SK-N-SH (cell line): ENCODE measurements at regions not wholly inside any gene's neighbourhood (a gene's known extent, or its start where the extent isn't known, plus 50 kb on each side); places are given as distances from the start of the nearest gene placed in this dataset.

ENCODE experiments used
- CTCF ChIA-PET: fragments of 300-600, 350-600 bp; formaldehyde crosslinking; extraction: SDS; loops from one replicate; lab custom pipeline; 2021; lab: Yijun Ruan, JAX
- POLR2A ChIA-PET: fragments of 350-600 bp; sonication (Branson Sonifier 250); formaldehyde crosslinking; extraction: SDS; loops from one replicate; lab custom pipeline; 2020; ENCODE audit warnings: antibody characterized with exemption, inconsistent platforms; lab: Yijun Ruan, JAX
- DNase-seq: peaks from one replicate; pipeline ENCODE4 v3.0.0; 2012
- H2AFZ ChIP-seq: fragments of 200-600 bp; sonication (generic); 2 replicates; pipeline ENCODE4 v1.8.1; 2016; ENCODE audit warnings: antibody characterized with exemption, mild to moderate bottlenecking, low read depth
- H3F3A ChIP-seq: fragments of 200-600 bp; sonication (generic); replicated peaks from 2 replicates; pipeline ENCODE3; 2016; ENCODE audit warnings: antibody characterized with exemption, mild to moderate bottlenecking; ENCODE audit not compliant: insufficient read depth
- H3K27ac ChIP-seq, 2 experiments: fragments of 200-500 bp in 1 of 2; fragments of 200-600 bp in 1 of 2; sonication (Bioruptor generic) in 1 of 2; sonication (generic), shearing (Covaris generic) in 1 of 2; 2 replicates each; pipeline versions ENCODE4 v1.5.1 to v1.6.1; 2014 to 2016; ENCODE audit warnings: low read depth in 2 of 2, inconsistent platforms in 1 of 2, low read length in 1 of 2, mild to moderate bottlenecking in 1 of 2, mixed read lengths in 1 of 2
- H3K27me3 ChIP-seq: fragments of 200-600 bp; sonication (generic), shearing (Covaris generic); 2 replicates; pipeline ENCODE4 v1.6.1; 2016; ENCODE audit warnings: mixed run types; ENCODE audit not compliant: insufficient read depth
- H3K36me3 ChIP-seq, 2 experiments: fragments of 200-500 bp in 1 of 2; fragments of 200-600 bp in 1 of 2; sonication (Bioruptor generic) in 1 of 2; sonication (generic) in 1 of 2; replicated peaks in 1 of 2; 2 replicates each; pipeline versions ENCODE3 to v1.5.1; 2014 to 2016; ENCODE audit warnings: low read length in 1 of 2, mild to moderate bottlenecking in 1 of 2; ENCODE audit not compliant: insufficient read depth in 2 of 2, control insufficient read depth in 1 of 2
- H3K4me1 ChIP-seq, 2 experiments: fragments of 200-500 bp in 1 of 2; fragments of 200-600 bp in 1 of 2; sonication (Bioruptor generic) in 1 of 2; sonication (generic), shearing (Covaris generic) in 1 of 2; 2 replicates each; pipeline versions ENCODE4 v1.5.1 to v1.6.1; 2014 to 2016; ENCODE audit warnings: low read depth in 1 of 2, low read length in 1 of 2, mixed run types in 1 of 2; ENCODE audit not compliant: insufficient read depth in 2 of 2, control insufficient read depth in 1 of 2
- H3K4me2 ChIP-seq: fragments of 200-600 bp; sonication (generic), shearing (Covaris generic); 2 replicates; pipeline ENCODE4 v1.6.1; 2017; ENCODE audit warnings: mixed run types
- H3K4me3 ChIP-seq, 2 experiments: fragments of 200-500 bp in 1 of 2; fragments of 200-600 bp in 1 of 2; sonication (Bioruptor generic) in 1 of 2; sonication (generic), shearing (Covaris generic) in 1 of 2; 2 replicates each; pipeline versions ENCODE4 v1.5.1 to v1.8.1; 2014 to 2016; ENCODE audit warnings: low read depth in 2 of 2, inconsistent platforms in 1 of 2, low read length in 1 of 2, mild to moderate bottlenecking in 1 of 2, mixed read lengths in 1 of 2, moderate library complexity in 1 of 2
- H3K79me2 ChIP-seq: fragments of 200-600 bp; sonication (generic); 2 replicates; pipeline ENCODE4 v1.8.1; 2017; ENCODE audit warnings: mild to moderate bottlenecking; ENCODE audit not compliant: insufficient read depth
- H3K9ac ChIP-seq: fragments of 200-600 bp; sonication (generic); 2 replicates; pipeline ENCODE4 v1.6.1; 2017; ENCODE audit warnings: mixed run types
- H3K9me2 ChIP-seq: fragments of 200-600 bp; sonication (generic); 2 replicates; pipeline ENCODE4 v1.6.1; 2017; ENCODE audit warnings: mixed run types
- H3K9me3 ChIP-seq: fragments of 200-600 bp; sonication (generic); 2 replicates; pipeline ENCODE4 v1.6.1; 2017; ENCODE audit warnings: mixed run types, mild to moderate bottlenecking, moderate library complexity
- H4K20me1 ChIP-seq: fragments of 200-600 bp; sonication (generic); 2 replicates; pipeline ENCODE4 v1.6.1; 2017; ENCODE audit warnings: mild to moderate bottlenecking, mixed run types; ENCODE audit not compliant: insufficient read depth
- ELF1 ChIP-seq: IDR thresholded peaks from 2 replicates; pipeline ENCODE4 v1.4.0; 2012
- EP300 ChIP-seq, 2 experiments: IDR thresholded peaks; 2 replicates each; pipeline versions ENCODE4 v1.4.0 to v1.6.1; 2012; ENCODE audit warnings: borderline replicate concordance in 1 of 2, low read depth in 1 of 2, low read length in 1 of 2
- EZH2phosphoT487 ChIP-seq: fragments of 200-600 bp; sonication (generic); IDR thresholded peaks from 2 replicates; pipeline ENCODE4 v1.6.1; 2017; ENCODE audit warnings: low read depth, mixed run types, mild to moderate bottlenecking, antibody characterized with exemption, moderate library complexity, borderline replicate concordance
- FOSL2 ChIP-seq: IDR thresholded peaks from 2 replicates; pipeline ENCODE4 v1.4.0; 2012; ENCODE audit warnings: low read depth, mild to moderate bottlenecking, moderate library complexity, borderline replicate concordance
- FOXJ3 ChIP-seq: sonication (generic); formaldehyde crosslinking; IDR thresholded peaks from 2 replicates; pipeline ENCODE4 v1.5.1; 2020; ENCODE audit warnings: mild to moderate bottlenecking, missing genetic modification reagents
- FOXM1 ChIP-seq: IDR thresholded peaks from 2 replicates; pipeline ENCODE4 v1.4.0; 2012; ENCODE audit warnings: low read depth, mild to moderate bottlenecking
- GABPA ChIP-seq: IDR thresholded peaks from 2 replicates; pipeline ENCODE4 v1.4.0; 2012; ENCODE audit warnings: low read depth, mild to moderate bottlenecking
- GATA2 ChIP-seq: sonication (generic); formaldehyde crosslinking; IDR thresholded peaks from 2 replicates; pipeline ENCODE4 v1.5.0; 2020; ENCODE audit warnings: mild to moderate bottlenecking, missing genetic modification reagents
- JUND ChIP-seq: IDR thresholded peaks from 2 replicates; pipeline ENCODE4 v1.4.0; 2012
- MEF2A ChIP-seq: IDR thresholded peaks from 2 replicates; pipeline ENCODE4 v1.4.0; 2012; ENCODE audit warnings: low read depth, borderline replicate concordance
- MXI1 ChIP-seq: IDR thresholded peaks from 2 replicates; pipeline ENCODE4 v1.6.1; 2012; ENCODE audit warnings: mild to moderate bottlenecking, low read depth, low read length, improper control_type of control experiment
- NFIC ChIP-seq: IDR thresholded peaks from 2 replicates; pipeline ENCODE4 v1.4.0; 2012; ENCODE audit warnings: borderline replicate concordance
- POLR2AphosphoS5 ChIP-seq: IDR thresholded peaks from 2 replicates; pipeline ENCODE4 v1.6.1; 2012; ENCODE audit warnings: low read depth, low read length
- RAD21 ChIP-seq: IDR thresholded peaks from 2 replicates; pipeline ENCODE4 v1.6.1; 2012; ENCODE audit warnings: mild to moderate bottlenecking, low read length
- RCOR1 ChIP-seq: fragments of 150-350 bp; IDR thresholded peaks from 2 replicates; pipeline ENCODE4 v1.6.1; 2017; ENCODE audit warnings: antibody characterized with exemption, low read length
- RFX5 ChIP-seq: IDR thresholded peaks from 2 replicates; pipeline ENCODE4 v1.6.1; 2012; ENCODE audit warnings: mild to moderate bottlenecking, improper control_type of control experiment, low read length
- RXRA ChIP-seq: IDR thresholded peaks from 2 replicates; pipeline ENCODE4 v1.4.0; 2012; ENCODE audit warnings: low read depth, mild to moderate bottlenecking, borderline replicate concordance
- SIN3A ChIP-seq: IDR thresholded peaks from 2 replicates; pipeline ENCODE4 v1.6.1; 2012; ENCODE audit warnings: low read depth, mild to moderate bottlenecking, low read length, moderate library complexity, borderline replicate concordance
- SMC3 ChIP-seq: IDR thresholded peaks from 2 replicates; pipeline ENCODE4 v1.6.1; 2012; ENCODE audit warnings: low read depth, low read length, improper control_type of control experiment
- USF1 ChIP-seq: IDR thresholded peaks from 2 replicates; pipeline ENCODE4 v1.4.0; 2012; ENCODE audit warnings: low read depth, borderline replicate concordance
- YY1 ChIP-seq: IDR thresholded peaks from 2 replicates; pipeline ENCODE4 v1.4.0; 2012; ENCODE audit warnings: low read depth, mild to moderate bottlenecking
- WGBS: methylation state at CpG from one replicate; pipeline ENCODE4 v1.1.6; 2017; ENCODE audit warnings: low lambda C conversion rate; 5-methylcytosine and 5-hydroxymethylcytosine counted together
- TF ChIP-seq, protein P1 (sequence below): IDR thresholded peaks from 2 replicates; pipeline ENCODE4 v1.4.0; 2012; ENCODE audit warnings: low read depth, borderline replicate concordance
- TF ChIP-seq, protein P2 (sequence below): IDR thresholded peaks from 2 replicates; pipeline ENCODE4 v1.6.1; 2012; ENCODE audit warnings: mild to moderate bottlenecking, low read depth, low read length, moderate library complexity

- POLR2A ChIA-PET, result interaction anchor here (1.6 kb wide), 1 partner anchor 112 kb away, joined by 3 read pairs; the partner anchor contains the start of genes AFMID and TK1
- H3K4me3 ChIP-seq, result no peak overlapping the region
- no peaks in the 10 kb centered on the region for H3K36me3 ChIP-seq
- no peak for DNase-seq
- H3K27ac ChIP-seq, result no peak overlapping the region
- no peak for TF ChIP-seq NFIC
- TF ChIP-seq RFX5, result no peak
- TF ChIP-seq RXRA, result no peak
- no peak for TF ChIP-seq EP300 (IDR thresholded peaks at IDR 0.05; ENCODE audit: borderline replicate concordance in 1 of 2, low read depth in 1 of 2, low read length in 1 of 2)
- no peak for TF ChIP-seq MEF2A
- TF ChIP-seq YY1, result no peak
- TF ChIP-seq, protein P1, sequence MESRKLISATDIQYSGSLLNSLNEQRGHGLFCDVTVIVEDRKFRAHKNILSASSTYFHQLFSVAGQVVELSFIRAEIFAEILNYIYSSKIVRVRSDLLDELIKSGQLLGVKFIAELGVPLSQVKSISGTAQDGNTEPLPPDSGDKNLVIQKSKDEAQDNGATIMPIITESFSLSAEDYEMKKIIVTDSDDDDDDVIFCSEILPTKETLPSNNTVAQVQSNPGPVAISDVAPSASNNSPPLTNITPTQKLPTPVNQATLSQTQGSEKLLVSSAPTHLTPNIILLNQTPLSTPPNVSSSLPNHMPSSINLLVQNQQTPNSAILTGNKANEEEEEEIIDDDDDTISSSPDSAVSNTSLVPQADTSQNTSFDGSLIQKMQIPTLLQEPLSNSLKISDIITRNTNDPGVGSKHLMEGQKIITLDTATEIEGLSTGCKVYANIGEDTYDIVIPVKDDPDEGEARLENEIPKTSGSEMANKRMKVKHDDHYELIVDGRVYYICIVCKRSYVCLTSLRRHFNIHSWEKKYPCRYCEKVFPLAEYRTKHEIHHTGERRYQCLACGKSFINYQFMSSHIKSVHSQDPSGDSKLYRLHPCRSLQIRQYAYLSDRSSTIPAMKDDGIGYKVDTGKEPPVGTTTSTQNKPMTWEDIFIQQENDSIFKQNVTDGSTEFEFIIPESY, result no peak
- no peak for TF ChIP-seq SMC3
- no peaks in the 10 kb centered on the region for H3K27me3 ChIP-seq
- 91% methylated on average over 11 of the region's 11 CpGs for WGBS
- H3K4me2 ChIP-seq, result no peak overlapping the region
- H4K20me1 ChIP-seq, result no peaks in the 10 kb centered on the region
- no peak overlapping the region for H3K9ac ChIP-seq
- no peaks in the 10 kb centered on the region for H3K79me2 ChIP-seq
- CTCF ChIA-PET, result interaction anchor here (0.7 to 1.4 kb wide), 5 partner anchors 8 to 123 kb away, joined by 3 to 7 read pairs (median 3); no protein-coding TSS in a partner anchor
- no peaks in the 10 kb centered on the region for H3K9me3 ChIP-seq
- H3F3A ChIP-seq, result no peaks in the 10 kb centered on the region
- H3K4me1 ChIP-seq, result peaks cover 0 to 5% of the 10 kb centered on the region in 2 experiments; a peak in 1 of 4 replicates
- no peaks in the 10 kb centered on the region for H3K9me2 ChIP-seq
- no peak overlapping the region for H2AFZ ChIP-seq
Measured at GRCh38 chr17:78299049-78299448, 60.8 kb downstream of the SOCS3 start.

GRCh38 chr17:78294776-78295175, 63.3 kb downstream of the TMEM235 start:
- WGBS, result 91% methylated on average over 15 of the region's 15 CpGs
- H3K27me3 ChIP-seq, result no peaks in the 10 kb centered on the region
- ChIA-PET POLR2A (no interaction called here), CTCF (interaction anchor here (0.7 kb wide), 1 partner anchor 66 kb away, joined by 3 read pairs; no protein-coding TSS in a partner anchor)
- no peaks in the 10 kb centered on the region for H3K9me3 ChIP-seq
- H3F3A ChIP-seq, result no peaks in the 10 kb centered on the region
- no peak for DNase-seq
- H3K9me2 ChIP-seq, result no peaks in the 10 kb centered on the region
- H3K4me3 ChIP-seq, result no peak overlapping the region
- no peak overlapping the region for H3K27ac ChIP-seq
- no peaks in the 10 kb centered on the region for H4K20me1 ChIP-seq
- no peak overlapping the region for H2AFZ ChIP-seq
- no peak overlapping the region for H3K9ac ChIP-seq
- no peaks in the 10 kb centered on the region for H3K36me3 ChIP-seq
- H3K4me2 ChIP-seq, result no peak overlapping the region
- TF ChIP-seq EZH2phosphoT487 (no peak), FOSL2 (no peak), SIN3A (no peak), GATA2 (CRISPR knock-in tag) (no peak), NFIC (no peak), RAD21 (no peak), YY1 (no peak), POLR2AphosphoS5 (no peak), USF1 (no peak), JUND (no peak), RCOR1 (no peak), FOXM1 (no peak), GABPA (no peak), FOXJ3 (no peak), SMC3 (no peak), MXI1 (no peak), ELF1 (no peak), RFX5 (no peak)
- TF ChIP-seq, protein P2, sequence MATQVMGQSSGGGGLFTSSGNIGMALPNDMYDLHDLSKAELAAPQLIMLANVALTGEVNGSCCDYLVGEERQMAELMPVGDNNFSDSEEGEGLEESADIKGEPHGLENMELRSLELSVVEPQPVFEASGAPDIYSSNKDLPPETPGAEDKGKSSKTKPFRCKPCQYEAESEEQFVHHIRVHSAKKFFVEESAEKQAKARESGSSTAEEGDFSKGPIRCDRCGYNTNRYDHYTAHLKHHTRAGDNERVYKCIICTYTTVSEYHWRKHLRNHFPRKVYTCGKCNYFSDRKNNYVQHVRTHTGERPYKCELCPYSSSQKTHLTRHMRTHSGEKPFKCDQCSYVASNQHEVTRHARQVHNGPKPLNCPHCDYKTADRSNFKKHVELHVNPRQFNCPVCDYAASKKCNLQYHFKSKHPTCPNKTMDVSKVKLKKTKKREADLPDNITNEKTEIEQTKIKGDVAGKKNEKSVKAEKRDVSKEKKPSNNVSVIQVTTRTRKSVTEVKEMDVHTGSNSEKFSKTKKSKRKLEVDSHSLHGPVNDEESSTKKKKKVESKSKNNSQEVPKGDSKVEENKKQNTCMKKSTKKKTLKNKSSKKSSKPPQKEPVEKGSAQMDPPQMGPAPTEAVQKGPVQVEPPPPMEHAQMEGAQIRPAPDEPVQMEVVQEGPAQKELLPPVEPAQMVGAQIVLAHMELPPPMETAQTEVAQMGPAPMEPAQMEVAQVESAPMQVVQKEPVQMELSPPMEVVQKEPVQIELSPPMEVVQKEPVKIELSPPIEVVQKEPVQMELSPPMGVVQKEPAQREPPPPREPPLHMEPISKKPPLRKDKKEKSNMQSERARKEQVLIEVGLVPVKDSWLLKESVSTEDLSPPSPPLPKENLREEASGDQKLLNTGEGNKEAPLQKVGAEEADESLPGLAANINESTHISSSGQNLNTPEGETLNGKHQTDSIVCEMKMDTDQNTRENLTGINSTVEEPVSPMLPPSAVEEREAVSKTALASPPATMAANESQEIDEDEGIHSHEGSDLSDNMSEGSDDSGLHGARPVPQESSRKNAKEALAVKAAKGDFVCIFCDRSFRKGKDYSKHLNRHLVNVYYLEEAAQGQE, result no peak
- no peaks in the 10 kb centered on the region for H3K79me2 ChIP-seq
- H3K4me1 ChIP-seq, result peaks cover 0 to 5% of the 10 kb centered on the region in 2 experiments; a peak in 1 of 4 replicates
